ENCODE measurements at regions not wholly inside any gene's neighbourhood (a gene's known extent, or its start where the extent isn't known, plus 50 kb on each side); places are given as distances from the start of the nearest gene placed in this dataset.
"Not testable (repeated sequence)": the region's sequence is repeated elsewhere in the genome, so short reads cannot be mapped to it uniquely, and the experiment has no call there.

DNA sequence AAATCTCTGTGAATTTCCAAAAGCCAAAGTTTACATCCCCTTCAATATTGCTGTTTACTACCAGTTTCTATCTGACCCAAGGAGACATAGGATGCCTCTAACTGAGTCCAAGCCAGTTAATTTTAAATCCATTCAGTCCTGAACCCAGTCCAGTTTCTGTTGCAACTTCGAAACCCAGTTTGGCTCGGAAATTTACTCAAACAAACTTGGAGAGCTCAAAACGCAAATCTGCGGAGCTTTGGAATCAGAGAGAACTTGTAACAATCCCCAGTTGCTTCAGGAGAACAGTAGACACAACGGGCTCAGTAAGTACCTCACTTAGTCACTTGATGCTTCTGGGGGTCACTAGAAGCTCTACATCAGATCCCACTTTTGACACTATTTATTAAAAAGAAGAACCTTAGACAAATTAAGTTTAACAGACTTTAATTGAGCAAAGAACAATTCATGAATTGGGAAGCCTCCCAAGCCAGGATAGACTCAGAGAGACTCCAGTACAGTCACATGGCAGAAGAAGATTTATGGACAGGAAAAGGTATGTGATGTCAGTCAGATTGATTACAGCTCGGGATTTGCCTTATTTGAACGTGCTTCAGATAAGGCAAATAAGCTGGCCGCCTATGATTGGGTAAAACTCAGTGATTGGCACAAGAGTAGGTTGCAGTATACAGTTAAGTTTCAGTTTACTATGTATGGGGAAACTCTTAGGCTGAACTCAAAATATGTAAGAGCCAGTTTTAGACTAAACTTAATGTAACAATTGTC lies 118.0 kb downstream of the RFPL4B start:
- DNase-seq, result no peak

GRCh38 chr6:112466373-112467151 lies 119.4 kb downstream of the RFPL4B start:
- peak; percentile 85 for DNase-seq

DNA sequence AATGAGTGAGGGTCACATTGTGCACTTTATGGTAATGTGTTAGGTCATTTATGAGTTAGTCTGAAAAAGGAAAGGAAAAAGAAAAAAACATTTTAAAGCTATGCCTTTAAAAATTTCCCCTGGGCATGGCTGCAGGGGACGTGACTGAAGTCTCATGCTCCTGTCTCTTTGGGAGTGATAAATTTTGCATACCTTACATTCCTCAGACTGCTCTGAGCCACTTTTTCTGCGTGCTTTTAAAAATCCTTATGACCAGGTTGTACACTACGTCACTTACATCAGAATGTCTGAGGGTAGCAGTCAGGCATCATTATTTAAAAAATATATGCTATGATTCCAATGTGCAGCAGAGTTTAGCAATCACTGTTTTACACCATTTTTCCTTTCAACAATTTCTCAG lies 121.2 kb downstream of the RFPL4B start:
- peak; percentile 85 for DNase-seq

DNA sequence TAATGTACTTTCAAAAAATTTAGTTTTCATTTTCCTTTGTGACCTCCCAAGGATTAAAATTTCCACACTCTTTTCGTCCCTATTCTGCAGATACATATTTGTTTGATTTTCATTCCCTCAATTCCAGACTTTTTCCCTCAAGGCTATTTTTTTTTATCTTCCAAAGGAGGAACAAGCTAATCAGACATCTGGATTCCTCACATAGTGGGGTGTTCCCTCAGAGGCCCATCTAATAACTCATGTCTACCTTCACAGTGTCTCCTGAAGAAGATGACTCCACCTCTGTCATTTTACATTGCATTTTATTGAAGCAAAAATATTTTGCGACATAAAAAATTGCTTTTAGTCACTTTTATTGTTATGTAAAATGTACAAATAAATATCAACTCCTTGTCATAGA lies 122.2 kb downstream of the RFPL4B start:
- peak; percentile 25 for DNase-seq

- peak; percentile 26 for DNase-seq
These were observed 123.2 kb downstream of the RFPL4B start for GRCh38 chr6:112470376-112470775.

GRCh38 chr6:112470950-112471349 lies 123.8 kb downstream of the RFPL4B start:
- no peak for DNase-seq

- peak; percentile 91 for DNase-seq
These were observed 128.0 kb downstream of the RFPL4B start for GRCh38 chr6:112475083-112475482.

GRCh38 chr6:112477125-112477524 lies 130.0 kb downstream of the RFPL4B start:
- DNase-seq, result no peak

DNA sequence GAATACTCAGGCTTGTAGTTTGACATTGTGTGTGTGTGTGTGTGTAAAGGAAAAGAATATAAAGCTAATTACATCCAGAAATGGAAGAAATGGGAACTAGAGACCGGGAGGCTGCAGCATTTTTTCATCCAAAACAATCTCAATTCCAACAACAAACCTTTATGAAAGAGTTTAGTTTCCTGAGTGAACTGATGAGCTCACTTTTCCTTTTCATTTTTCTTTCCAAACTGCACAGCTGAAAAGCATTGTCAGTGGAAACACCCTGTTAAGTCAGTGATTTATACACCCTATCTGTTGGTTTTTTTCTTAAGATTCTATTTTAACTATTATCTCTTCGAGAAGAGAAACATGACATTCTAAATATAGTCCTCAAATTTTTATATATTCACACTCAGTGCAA lies 130.9 kb downstream of the RFPL4B start:
- peak; percentile 26 for DNase-seq

DNA sequence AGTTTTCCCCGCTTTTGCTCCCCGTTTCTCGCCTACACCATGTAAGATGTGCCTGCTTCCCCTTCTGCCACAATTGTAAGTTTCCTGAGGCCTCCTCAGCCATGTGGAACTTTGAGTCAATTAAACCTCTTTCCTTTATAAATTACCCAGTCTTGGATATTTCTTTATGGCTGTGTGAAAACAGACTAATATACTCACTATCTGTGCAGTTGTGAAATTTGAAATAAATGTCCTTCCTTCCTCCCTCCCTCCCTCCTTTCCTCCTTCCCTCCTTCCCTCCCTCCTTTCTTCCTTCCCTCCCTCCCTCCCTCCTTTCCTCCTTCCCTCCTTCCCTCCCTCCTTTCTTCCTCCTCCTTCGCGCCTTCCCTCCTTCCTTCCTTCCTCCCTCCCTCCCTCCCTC lies 132.8 kb downstream of the RFPL4B start:
- not testable (repeated sequence) for DNase-seq

DNA sequence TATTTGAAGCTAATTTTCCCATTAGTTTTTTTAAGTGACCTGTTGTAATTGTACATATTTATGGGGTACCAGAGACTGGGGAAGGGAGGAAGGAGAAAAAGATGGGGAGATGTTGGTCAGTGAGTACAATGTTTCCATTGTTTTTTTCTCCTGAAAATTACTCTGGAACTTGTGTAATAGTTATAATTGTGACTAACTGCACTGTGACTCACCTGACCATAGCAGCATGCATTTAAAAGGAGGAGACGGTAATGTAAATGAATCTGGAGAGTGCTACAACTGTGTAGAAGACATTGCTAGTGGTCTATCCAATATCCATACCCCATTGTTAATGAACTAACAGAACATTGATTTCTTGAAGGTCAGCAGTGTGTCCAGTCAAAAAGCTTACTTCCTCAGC lies 133.4 kb downstream of the RFPL4B start:
- peak; percentile 51 for DNase-seq

- no peak for DNase-seq
These were observed 134.1 kb downstream of the RFPL4B start for GRCh38 chr6:112481211-112481610.

GRCh38 chr6:112482373-112482772 lies 135.2 kb downstream of the RFPL4B start:
- DNase-seq, result no peak

- no peak for DNase-seq
These were observed 138.1 kb downstream of the RFPL4B start for GRCh38 chr6:112485120-112485826.

- no peak for DNase-seq
These were observed 138.7 kb downstream of the RFPL4B start for GRCh38 chr6:112485827-112486212.

DNA sequence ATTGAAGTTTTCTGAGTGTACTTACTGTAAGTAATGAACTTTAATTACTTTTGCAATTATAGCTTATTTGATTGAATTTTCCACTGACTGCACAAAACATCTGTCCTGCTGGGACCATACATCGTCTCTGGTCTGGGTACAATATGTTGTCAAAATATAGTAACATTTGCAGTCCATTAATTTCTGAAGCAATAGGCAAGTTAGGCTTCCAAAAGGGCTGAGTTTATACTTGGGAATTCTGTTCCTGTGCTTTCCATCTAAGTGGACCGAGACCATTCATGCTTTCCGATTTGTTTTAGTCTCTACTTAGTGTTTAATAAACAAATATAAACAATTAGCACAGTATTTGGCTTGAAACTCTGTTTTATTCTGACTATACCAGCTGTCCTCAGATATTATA lies 139.3 kb downstream of the RFPL4B start:
- no peak for DNase-seq

GRCh38 chr6:112488238-112488637 lies 141.1 kb downstream of the RFPL4B start:
- DNase-seq, result no peak

DNA sequence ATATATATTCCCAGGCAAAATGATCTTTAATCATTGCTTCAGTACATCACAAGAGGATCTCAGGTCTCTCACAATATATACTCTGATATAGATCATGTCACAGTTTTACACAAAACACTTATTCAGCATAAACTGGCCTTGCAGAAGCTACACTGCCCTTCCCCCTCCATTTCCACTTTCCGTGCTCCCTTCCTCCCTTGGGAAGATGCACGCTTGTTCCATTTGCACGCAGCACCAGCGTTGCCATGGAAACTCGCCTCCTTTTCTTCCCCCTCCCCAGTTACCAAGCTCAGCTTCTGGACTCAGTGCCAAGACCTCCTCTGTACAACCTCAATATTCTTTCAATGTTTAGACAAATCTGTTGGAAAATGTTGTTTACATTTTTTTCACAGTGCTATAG lies 154.6 kb downstream of the RFPL4B start:
- DNase-seq, result peak; percentile 75

DNA sequence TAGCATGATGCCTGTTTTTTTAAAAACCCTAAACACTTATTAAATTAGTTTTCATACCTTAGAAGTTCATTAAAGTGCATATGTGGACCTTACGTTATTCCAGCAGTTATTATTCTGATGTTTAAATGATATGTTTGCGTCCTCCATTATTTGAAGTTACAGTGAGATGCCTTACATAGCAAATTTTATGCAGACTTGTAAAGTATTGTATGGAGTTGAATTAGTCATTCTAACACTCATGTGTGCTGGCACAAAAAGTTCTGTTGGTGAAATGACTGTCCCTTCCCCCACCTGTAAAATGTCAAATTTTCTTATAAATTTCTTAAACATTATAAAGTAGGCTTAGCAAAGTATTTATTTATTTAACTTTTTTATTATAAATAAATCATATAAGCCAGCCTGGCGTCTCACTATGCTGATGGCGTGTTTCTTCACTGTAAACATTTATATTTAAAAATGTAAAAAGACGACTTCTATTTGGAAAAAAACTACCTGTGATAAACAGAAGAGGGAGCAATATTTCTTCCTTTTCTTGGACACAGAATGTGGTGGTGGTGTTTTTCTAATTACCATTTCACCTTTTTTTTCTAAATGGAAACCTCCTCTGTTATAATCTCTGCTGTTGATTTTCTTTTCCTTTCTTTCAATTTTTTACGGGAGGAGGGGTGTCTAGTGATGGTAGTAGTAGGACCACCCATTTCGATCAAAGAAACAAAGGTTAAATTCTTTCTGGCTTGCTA lies 155.4 kb downstream of the RFPL4B start:
- peak; percentile 53 for DNase-seq

GRCh38 chr6:112503091-112503596 lies 156.0 kb downstream of the RFPL4B start:
- peak; percentile 30 for DNase-seq

- DNase-seq, result no peak
These were observed 157.5 kb downstream of the RFPL4B start for GRCh38 chr6:112504621-112505020.

- DNase-seq, result peak; percentile 4
These were observed 164.3 kb downstream of the RFPL4B start for GRCh38 chr6:112511441-112511840.

Data from fibroblast of skin of abdomen (primary cell).